SK-N-SH treated with all-trans-retinoic acid at 6 μM for 48 hours (cell line): ENCODE measurements at regions not wholly inside any gene's neighbourhood (a gene's known extent, or its start where the extent isn't known, plus 50 kb on each side); places are given as distances from the start of the nearest gene placed in this dataset.

Experiments used
- CSRNP3 ChIP-seq: fragments of 250-450 bp; sonication (Bioruptor Pico); IDR thresholded peaks from 2 replicates; pipeline ENCODE4 v1.5.1; 2021; ENCODE audit warnings: mild to moderate bottlenecking, moderate library complexity
- ISL1 ChIP-seq: fragments of 250-450 bp; sonication (Bioruptor Pico); IDR thresholded peaks from 2 replicates; pipeline ENCODE4 v2.1.2; 2022; ENCODE audit warnings: mild to moderate bottlenecking, moderate library complexity
- OSR1 ChIP-seq: fragments of 250-450 bp; sonication (Bioruptor Pico); IDR thresholded peaks from 2 replicates; pipeline ENCODE4 v1.8.0; 2022; ENCODE audit warnings: moderate library complexity, mild to moderate bottlenecking, inconsistent platforms
- RARB ChIP-seq: fragments of 250-450 bp; sonication (Bioruptor Pico); IDR thresholded peaks from 2 replicates; pipeline ENCODE4 v1.8.0; 2021; ENCODE audit warnings: mild to moderate bottlenecking, moderate library complexity
- ZFP3 ChIP-seq: fragments of 250-450 bp; sonication (Bioruptor Pico); IDR thresholded peaks from 2 replicates; pipeline ENCODE4 v1.5.0; 2020; ENCODE audit warnings: mild to moderate bottlenecking, moderate library complexity
- TF ChIP-seq, protein P1 (sequence below): fragments of 250-450 bp; sonication (Bioruptor Pico); IDR thresholded peaks from 2 replicates; pipeline ENCODE4 v1.8.0; 2021; ENCODE audit warnings: low read depth, mild to moderate bottlenecking, moderate library complexity, borderline replicate concordance

DNA sequence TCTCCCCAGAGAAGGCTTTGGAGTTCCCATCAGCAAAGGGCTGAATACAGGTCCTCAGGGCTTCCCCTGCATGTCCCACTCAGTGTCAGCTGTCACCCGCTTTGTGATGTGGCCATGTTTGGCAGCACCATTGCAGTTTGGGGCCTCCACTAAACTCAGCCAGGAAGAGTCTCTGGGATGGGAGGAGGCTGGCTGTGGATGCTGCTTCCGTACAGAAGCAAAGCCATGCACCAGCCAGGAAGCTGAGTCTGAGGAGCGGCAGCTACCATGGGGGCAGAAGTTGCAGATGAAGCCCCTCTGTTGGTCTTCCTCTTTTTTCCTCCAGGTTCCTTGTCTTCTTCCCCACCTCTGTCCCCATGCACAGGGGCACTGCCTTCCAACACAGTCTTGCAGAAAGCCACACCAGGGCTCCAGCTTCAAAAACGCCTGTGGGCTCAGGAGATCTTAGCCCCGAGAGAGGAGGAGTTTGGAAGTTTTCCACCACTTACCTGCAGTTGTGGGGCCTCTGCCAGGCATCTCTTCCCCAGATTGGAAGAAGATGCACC is 416.8 kb downstream of the NPHP4 start:
- TF ChIP-seq CSRNP3 (CRISPR knock-in tag): no peak
- TF ChIP-seq, protein P1, sequence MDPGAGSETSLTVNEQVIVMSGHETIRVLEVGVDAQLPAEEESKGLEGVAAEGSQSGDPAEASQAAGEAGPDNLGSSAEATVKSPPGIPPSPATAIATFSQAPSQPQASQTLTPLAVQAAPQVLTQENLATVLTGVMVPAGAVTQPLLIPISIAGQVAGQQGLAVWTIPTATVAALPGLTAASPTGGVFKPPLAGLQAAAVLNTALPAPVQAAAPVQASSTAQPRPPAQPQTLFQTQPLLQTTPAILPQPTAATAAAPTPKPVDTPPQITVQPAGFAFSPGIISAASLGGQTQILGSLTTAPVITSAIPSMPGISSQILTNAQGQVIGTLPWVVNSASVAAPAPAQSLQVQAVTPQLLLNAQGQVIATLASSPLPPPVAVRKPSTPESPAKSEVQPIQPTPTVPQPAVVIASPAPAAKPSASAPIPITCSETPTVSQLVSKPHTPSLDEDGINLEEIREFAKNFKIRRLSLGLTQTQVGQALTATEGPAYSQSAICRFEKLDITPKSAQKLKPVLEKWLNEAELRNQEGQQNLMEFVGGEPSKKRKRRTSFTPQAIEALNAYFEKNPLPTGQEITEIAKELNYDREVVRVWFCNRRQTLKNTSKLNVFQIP (CRISPR knock-in tag): no peak
- no peak for TF ChIP-seq ZFP3 (CRISPR knock-in tag)
- TF ChIP-seq ISL1: no peak
- no peak for TF ChIP-seq OSR1 (CRISPR knock-in tag)
- TF ChIP-seq RARB (CRISPR knock-in tag): no peak
